ENCODE measurements at regions not wholly inside any gene's neighbourhood (a gene's known extent, or its start where the extent isn't known, plus 50 kb on each side); places are given as distances from the start of the nearest gene placed in this dataset.

DNA sequence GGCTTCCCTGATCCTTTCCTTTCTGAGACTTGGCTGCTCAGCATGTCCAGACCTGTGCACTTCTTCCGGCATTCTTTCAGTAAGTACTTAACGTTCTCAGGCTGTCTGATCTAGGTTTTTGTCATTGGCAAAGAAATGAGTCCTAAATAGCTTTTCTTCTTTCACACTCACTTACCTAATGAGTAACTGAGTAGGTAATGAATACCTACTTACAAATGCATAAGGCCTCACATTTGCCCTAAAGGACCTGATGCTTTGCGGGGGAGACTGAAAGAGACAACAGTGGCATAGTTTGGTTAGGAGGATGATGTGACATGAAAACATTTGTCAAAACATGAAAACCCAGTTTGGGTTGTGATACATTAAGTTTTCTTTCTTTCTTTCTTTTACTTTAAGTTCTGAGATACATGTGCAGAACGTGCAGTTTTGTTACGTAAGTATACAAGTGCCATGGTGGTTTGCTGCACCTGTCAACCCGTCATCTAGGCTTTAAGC is 516.7 kb upstream of the CFAP20DC start:
- TF ChIP-seq CTCF (IDR thresholded peaks at IDR 0.05; ENCODE audit: insufficient read depth, low read length) = no peak
- TF ChIP-seq, protein P1, sequence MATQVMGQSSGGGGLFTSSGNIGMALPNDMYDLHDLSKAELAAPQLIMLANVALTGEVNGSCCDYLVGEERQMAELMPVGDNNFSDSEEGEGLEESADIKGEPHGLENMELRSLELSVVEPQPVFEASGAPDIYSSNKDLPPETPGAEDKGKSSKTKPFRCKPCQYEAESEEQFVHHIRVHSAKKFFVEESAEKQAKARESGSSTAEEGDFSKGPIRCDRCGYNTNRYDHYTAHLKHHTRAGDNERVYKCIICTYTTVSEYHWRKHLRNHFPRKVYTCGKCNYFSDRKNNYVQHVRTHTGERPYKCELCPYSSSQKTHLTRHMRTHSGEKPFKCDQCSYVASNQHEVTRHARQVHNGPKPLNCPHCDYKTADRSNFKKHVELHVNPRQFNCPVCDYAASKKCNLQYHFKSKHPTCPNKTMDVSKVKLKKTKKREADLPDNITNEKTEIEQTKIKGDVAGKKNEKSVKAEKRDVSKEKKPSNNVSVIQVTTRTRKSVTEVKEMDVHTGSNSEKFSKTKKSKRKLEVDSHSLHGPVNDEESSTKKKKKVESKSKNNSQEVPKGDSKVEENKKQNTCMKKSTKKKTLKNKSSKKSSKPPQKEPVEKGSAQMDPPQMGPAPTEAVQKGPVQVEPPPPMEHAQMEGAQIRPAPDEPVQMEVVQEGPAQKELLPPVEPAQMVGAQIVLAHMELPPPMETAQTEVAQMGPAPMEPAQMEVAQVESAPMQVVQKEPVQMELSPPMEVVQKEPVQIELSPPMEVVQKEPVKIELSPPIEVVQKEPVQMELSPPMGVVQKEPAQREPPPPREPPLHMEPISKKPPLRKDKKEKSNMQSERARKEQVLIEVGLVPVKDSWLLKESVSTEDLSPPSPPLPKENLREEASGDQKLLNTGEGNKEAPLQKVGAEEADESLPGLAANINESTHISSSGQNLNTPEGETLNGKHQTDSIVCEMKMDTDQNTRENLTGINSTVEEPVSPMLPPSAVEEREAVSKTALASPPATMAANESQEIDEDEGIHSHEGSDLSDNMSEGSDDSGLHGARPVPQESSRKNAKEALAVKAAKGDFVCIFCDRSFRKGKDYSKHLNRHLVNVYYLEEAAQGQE (IDR thresholded peaks at IDR 0.05; ENCODE audit: insufficient replicate concordance, low read depth) = no peak

Data from HL-60 (cell line).